Keratinocyte (primary cell): ENCODE measurements at regions not wholly inside any gene's neighbourhood (a gene's known extent, or its start where the extent isn't known, plus 50 kb on each side); places are given as distances from the start of the nearest gene placed in this dataset.

Experiments used
- DNase-seq: peaks from one replicate; pipeline ENCODE4 v3.0.0-alpha.2; 2011; ENCODE audit warnings: low read depth, missing footprints, low spot score
- FAIRE-seq: peaks from 2 replicates; lab custom pipeline; 2011; peaks lifted over from hg19 to GRCh38; lab: Jason Lieb, UNC
- H2AFZ ChIP-seq: 2 replicates; pipeline ENCODE4 v1.6.0; 2012; ENCODE audit warnings: low read length, control low read depth, inconsistent platforms; ENCODE audit not compliant: control insufficient read depth
- H3K27ac ChIP-seq: 2 replicates; pipeline ENCODE4 v1.5.1; 2011; ENCODE audit warnings: low read length; ENCODE audit not compliant: control insufficient read depth, insufficient read depth
- H3K27me3 ChIP-seq: 3 replicates; pipeline ENCODE4 v1.6.0; 2011; ENCODE audit warnings: low read length; ENCODE audit not compliant: control insufficient read depth, insufficient read depth; ENCODE audit errors: extremely low read depth
- H3K36me3 ChIP-seq, 2 experiments: 2 replicates in 1 of 2; 3 replicates in 1 of 2; pipeline ENCODE4 v1.5.1; 2011; ENCODE audit warnings: low read length in 2 of 2, mild to moderate bottlenecking in 1 of 2; ENCODE audit not compliant: control insufficient read depth in 2 of 2, insufficient read depth in 2 of 2; ENCODE audit errors: extremely low read depth in 1 of 2
- H3K4me1 ChIP-seq: 3 replicates; pipeline ENCODE4 v1.5.1; 2011; ENCODE audit warnings: low read length; ENCODE audit not compliant: control insufficient read depth, insufficient read depth; ENCODE audit errors: extremely low read depth
- H3K4me2 ChIP-seq: 3 replicates; pipeline ENCODE4 v1.6.0; 2011; ENCODE audit warnings: low read depth, low read length; ENCODE audit not compliant: control insufficient read depth, insufficient read depth; ENCODE audit errors: extremely low read depth
- H3K4me3 ChIP-seq, 3 experiments: fragments of 200-600 bp in 1 of 3; sonication (generic) in 1 of 3; 2 replicates in 2 of 3; 3 replicates in 1 of 3; pipeline ENCODE4 v1.5.1; 2011 to 2016; ENCODE audit warnings: low read length in 3 of 3, mild to moderate bottlenecking in 3 of 3, control low read depth in 2 of 3, inconsistent platforms in 1 of 3, low read depth in 1 of 3, mixed read lengths in 1 of 3, mixed run types in 1 of 3, moderate library complexity in 1 of 3; ENCODE audit not compliant: control insufficient read depth in 2 of 3, insufficient read depth in 2 of 3; ENCODE audit errors: extremely low read depth in 1 of 3
- H3K79me2 ChIP-seq: 2 replicates; pipeline ENCODE4 v1.6.0; 2012; ENCODE audit warnings: low read length; ENCODE audit not compliant: control insufficient read depth, insufficient read depth
- H3K9ac ChIP-seq: 3 replicates; pipeline ENCODE4 v1.6.0; 2011; ENCODE audit warnings: low read length; ENCODE audit not compliant: control insufficient read depth, insufficient read depth; ENCODE audit errors: extremely low read depth
- H3K9me1 ChIP-seq: 3 replicates; pipeline ENCODE4 v1.6.0; 2011; ENCODE audit warnings: low read length; ENCODE audit not compliant: control insufficient read depth, insufficient read depth; ENCODE audit errors: extremely low read depth
- H3K9me3 ChIP-seq: 2 replicates; pipeline ENCODE4 v1.5.1; 2012; ENCODE audit warnings: low read depth, low read length; ENCODE audit not compliant: control insufficient read depth
- H4K20me1 ChIP-seq: 3 replicates; pipeline ENCODE4 v1.6.0; 2011; ENCODE audit warnings: low read length; ENCODE audit not compliant: control insufficient read depth, insufficient read depth; ENCODE audit errors: extremely low read depth
- EZH2 ChIP-seq: IDR thresholded peaks from one replicate; pipeline ENCODE4 v1.6.1; 2012; ENCODE audit warnings: inconsistent platforms, mild to moderate bottlenecking, low read length, moderate library complexity
- dilution Hi-C: fragments of 300-500 bp; cut with MboI; formaldehyde crosslinking; loops from one replicate; pipeline ENCODE4 v1.7.0; 2020; ENCODE audit warnings: low sequenced_read_pairs; ENCODE audit not compliant: extremely low pct_ligation_motif_present
- TF ChIP-seq, protein P1 (sequence below), 3 experiments: IDR thresholded peaks in 1 of 3; conservative IDR thresholded peaks in 1 of 3; optimal IDR thresholded peaks in 1 of 3; 2 replicates in 2 of 3; 3 replicates in 1 of 3; pipeline versions ENCODE3 to v1.5.1; 2011; ENCODE audit warnings: low read length in 3 of 3, mild to moderate bottlenecking in 3 of 3, moderate library complexity in 2 of 3, control low read depth in 1 of 3, inconsistent platforms in 1 of 3; ENCODE audit not compliant: insufficient read depth in 2 of 3; ENCODE audit errors: extremely low read depth in 1 of 3

DNA sequence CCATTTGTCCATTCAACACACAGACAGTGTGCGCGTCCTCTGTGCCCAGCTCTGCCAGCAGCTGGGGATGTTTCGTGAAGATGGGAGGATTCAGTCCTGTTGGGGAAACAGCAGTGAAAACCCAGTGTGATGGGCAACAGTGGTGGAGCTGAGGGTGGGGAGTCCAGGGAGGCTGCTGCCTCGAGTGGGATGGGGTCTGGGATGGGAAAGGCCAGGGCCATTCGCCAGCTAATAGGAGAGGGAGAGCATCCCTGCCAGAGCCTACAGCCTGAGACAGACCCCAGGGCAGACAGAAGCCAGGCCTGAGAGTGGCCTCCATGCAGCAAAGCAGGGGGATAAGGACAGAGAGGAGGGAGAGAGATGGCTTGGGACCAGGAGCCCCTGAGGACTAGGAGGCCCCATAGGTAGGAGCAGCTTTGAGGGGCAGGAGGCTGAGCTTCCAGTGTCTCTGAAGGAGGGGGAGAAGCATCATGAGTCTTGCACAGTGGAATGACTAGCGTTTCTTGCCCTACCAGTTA, 252.6 kb downstream of the NPHP4 start:
- peaks cover 4% of the 10 kb centered on the region for H3K4me1 ChIP-seq
- FAIRE-seq (no peak), DNase-seq (no peak)
- dilution Hi-C loops, result no loop called here
- H3K4me2 ChIP-seq, result no peak overlapping the region
- H3K9me1 ChIP-seq, result no peaks in the 10 kb centered on the region
- H3K4me3 ChIP-seq, result no peak overlapping the region
- no peaks in the 10 kb centered on the region for H3K27me3 ChIP-seq
- no peaks in the 10 kb centered on the region for H4K20me1 ChIP-seq
- no peak overlapping the region for H3K9ac ChIP-seq
- H3K27ac ChIP-seq, result no peak overlapping the region
- TF ChIP-seq, protein P1, sequence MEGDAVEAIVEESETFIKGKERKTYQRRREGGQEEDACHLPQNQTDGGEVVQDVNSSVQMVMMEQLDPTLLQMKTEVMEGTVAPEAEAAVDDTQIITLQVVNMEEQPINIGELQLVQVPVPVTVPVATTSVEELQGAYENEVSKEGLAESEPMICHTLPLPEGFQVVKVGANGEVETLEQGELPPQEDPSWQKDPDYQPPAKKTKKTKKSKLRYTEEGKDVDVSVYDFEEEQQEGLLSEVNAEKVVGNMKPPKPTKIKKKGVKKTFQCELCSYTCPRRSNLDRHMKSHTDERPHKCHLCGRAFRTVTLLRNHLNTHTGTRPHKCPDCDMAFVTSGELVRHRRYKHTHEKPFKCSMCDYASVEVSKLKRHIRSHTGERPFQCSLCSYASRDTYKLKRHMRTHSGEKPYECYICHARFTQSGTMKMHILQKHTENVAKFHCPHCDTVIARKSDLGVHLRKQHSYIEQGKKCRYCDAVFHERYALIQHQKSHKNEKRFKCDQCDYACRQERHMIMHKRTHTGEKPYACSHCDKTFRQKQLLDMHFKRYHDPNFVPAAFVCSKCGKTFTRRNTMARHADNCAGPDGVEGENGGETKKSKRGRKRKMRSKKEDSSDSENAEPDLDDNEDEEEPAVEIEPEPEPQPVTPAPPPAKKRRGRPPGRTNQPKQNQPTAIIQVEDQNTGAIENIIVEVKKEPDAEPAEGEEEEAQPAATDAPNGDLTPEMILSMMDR (optimal IDR thresholded peaks at IDR 0.05 in 1 of 3, IDR thresholded peaks at IDR 0.05 in 1 of 3, conservative IDR thresholded peaks at IDR 0.05 in 1 of 3; ENCODE audit: extremely low read depth in 1 of 3, insufficient read depth in 2 of 3, low read length in 3 of 3), result no peak
- no peak for TF ChIP-seq EZH2
- no peaks in the 10 kb centered on the region for H3K79me2 ChIP-seq
- H3K9me3 ChIP-seq, result no peaks in the 10 kb centered on the region
- H2AFZ ChIP-seq, result no peak overlapping the region
- H3K36me3 ChIP-seq, result no peaks in the 10 kb centered on the region

GRCh38 chr1:5738911-5739462, 253.2 kb downstream of the NPHP4 start:
- H3K4me1 ChIP-seq, result peaks cover 4% of the 10 kb centered on the region

More at GRCh38 chr1:5738911-5739462, 253.2 kb downstream of the NPHP4 start:
- Histone ChIP-seq H4K20me1 (no peaks in the 10 kb centered on the region), H3K4me3 (no peak overlapping the region), H3K27me3 (no peaks in the 10 kb centered on the region), H3K27ac (no peak overlapping the region), H3K79me2 (no peaks in the 10 kb centered on the region), H3K9me3 (no peaks in the 10 kb centered on the region), H3K36me3 (no peaks in the 10 kb centered on the region), H3K9ac (no peak overlapping the region), H3K4me2 (no peak overlapping the region), H3K9me1 (no peaks in the 10 kb centered on the region), H2AFZ (no peak overlapping the region)
- no peak for FAIRE-seq
- DNase-seq, result no peak
- no peak for TF ChIP-seq EZH2
- TF ChIP-seq, protein P1 (optimal IDR thresholded peaks at IDR 0.05 in 1 of 3, IDR thresholded peaks at IDR 0.05 in 1 of 3, conservative IDR thresholded peaks at IDR 0.05 in 1 of 3; ENCODE audit: extremely low read depth in 1 of 3, insufficient read depth in 2 of 3, low read length in 3 of 3), result no peak
- dilution Hi-C loops, result no loop called here
